Brain microvascular endothelial cell (primary cell): ENCODE measurements at regions not wholly inside any gene's neighbourhood (a gene's known extent, or its start where the extent isn't known, plus 50 kb on each side); places are given as distances from the start of the nearest gene placed in this dataset.

Experiments used
- DNase-seq: peaks from one replicate; pipeline ENCODE4 v3.0.0-alpha.2; 2020
- H3K27ac ChIP-seq: fragments of 250-450 bp; sonication (Bioruptor Pico); 2 replicates; pipeline ENCODE4 v1.5.1; 2020; ENCODE audit warnings: mild to moderate bottlenecking, moderate library complexity
- H3K27me3 ChIP-seq: fragments of 250-450 bp; sonication (Bioruptor Pico); replicated peaks from 2 replicates; pipeline ENCODE4 v1.5.1; 2020; ENCODE audit warnings: mild to moderate bottlenecking
- H3K36me3 ChIP-seq: fragments of 250-450 bp; sonication (Bioruptor Pico); replicated peaks from 2 replicates; pipeline ENCODE4 v1.5.1; 2020; ENCODE audit warnings: mild to moderate bottlenecking
- H3K4me3 ChIP-seq: 2 replicates; pipeline ENCODE4 v1.5.1; 2011; ENCODE audit warnings: low read depth, mild to moderate bottlenecking, control low read depth, low read length, moderate library complexity
- CTCF ChIP-seq: IDR thresholded peaks from 2 replicates; pipeline ENCODE4 v1.5.1; 2011; ENCODE audit warnings: low read depth, mild to moderate bottlenecking, moderate library complexity, low read length, control low read depth, inconsistent platforms; ENCODE audit errors: missing control alignments
- in situ Hi-C: cut with HindIII; loops from 2 replicates; pipeline ENCODE4 v1.10.0; 2017; ENCODE audit warnings: low sequenced_read_pairs, low pct_ligation_motif_present

GRCh38 chr1:69404486-69404885 is 163.2 kb upstream of the LRRC7 start:
- no peaks in the 10 kb centered on the region for H3K27me3 ChIP-seq
- no peaks in the 10 kb centered on the region for H3K36me3 ChIP-seq
- no peak for DNase-seq
- no peak for TF ChIP-seq CTCF
- H3K4me3 ChIP-seq: no peak overlapping the region
- in situ Hi-C loops: no loop called here
- H3K27ac ChIP-seq: no peak overlapping the region

- in situ Hi-C loops: no loop called here
- Histone ChIP-seq H3K27me3 (no peaks in the 10 kb centered on the region), H3K36me3 (no peaks in the 10 kb centered on the region), H3K27ac (no peak overlapping the region), H3K4me3 (no peak overlapping the region)
- no peak for DNase-seq
- TF ChIP-seq CTCF: no peak
Measured at GRCh38 chr1:69406244-69406643, 161.5 kb upstream of the LRRC7 start.

- H3K36me3 ChIP-seq: no peaks in the 10 kb centered on the region
- no peak for DNase-seq
- in situ Hi-C loops: no loop called here
- no peaks in the 10 kb centered on the region for H3K27me3 ChIP-seq
- no peak for TF ChIP-seq CTCF
- H3K27ac ChIP-seq: no peak overlapping the region
- no peak overlapping the region for H3K4me3 ChIP-seq
Measured at GRCh38 chr1:69409731-69410456, 157.8 kb upstream of the LRRC7 start.

- Histone ChIP-seq H3K36me3 (no peaks in the 10 kb centered on the region), H3K27me3 (no peaks in the 10 kb centered on the region), H3K27ac (no peak overlapping the region), H3K4me3 (no peak overlapping the region)
- TF ChIP-seq CTCF: no peak
- in situ Hi-C loops: no loop called here
- DNase-seq: no peak
Measured at GRCh38 chr1:69410457-69410850, 157.3 kb upstream of the LRRC7 start.

- H3K27ac ChIP-seq: no peak overlapping the region
- H3K36me3 ChIP-seq: no peaks in the 10 kb centered on the region
- in situ Hi-C loops: no loop called here
- no peak for TF ChIP-seq CTCF
- no peak overlapping the region for H3K4me3 ChIP-seq
- no peak for DNase-seq
- no peaks in the 10 kb centered on the region for H3K27me3 ChIP-seq
Measured at GRCh38 chr1:69410893-69411292, 156.8 kb upstream of the LRRC7 start.

GRCh38 chr1:69411617-69412016 is 156.1 kb upstream of the LRRC7 start:
- H3K36me3 ChIP-seq: no peaks in the 10 kb centered on the region
- DNase-seq: no peak
- no peak for TF ChIP-seq CTCF
- no peak overlapping the region for H3K27ac ChIP-seq
- in situ Hi-C loops: no loop called here
- H3K27me3 ChIP-seq: no peaks in the 10 kb centered on the region
- no peak overlapping the region for H3K4me3 ChIP-seq
